Stimulated activated naive B cell treated with anti-CD40 and anti-IgM and Interleukin-4, amounts not matched to agents 10 μg/mL and 1 μg/mL and 100 μg/mL, for 72 hours (primary cell): ENCODE measurements at regions not wholly inside any gene's neighbourhood (a gene's known extent, or its start where the extent isn't known, plus 50 kb on each side); places are given as distances from the start of the nearest gene placed in this dataset.
A peak's percentile ranks its signal among the peaks of the same experiment; 100 is the strongest.

ENCODE experiments used
- ATAC-seq, 2 donors: fragments of 150-1000 bp; cut with Tn5 transposase; replicated peaks; 2 replicates each; pipeline ENCODE4 v1.10.0; 2021; ENCODE audit warnings: moderate library complexity in 1 of 2
- DNase-seq: peaks from one replicate; pipeline ENCODE4 v3.0.0; 2021
- H3K27ac Mint-ChIP-seq: one replicate; pipeline ENCODE4 v1.8.0; 2022; ENCODE audit warnings: mild to moderate bottlenecking, mixed read lengths
- H3K27me3 Mint-ChIP-seq, 2 donors: one replicate each; pipeline ENCODE4 v1.8.0; 2022; ENCODE audit warnings: mixed read lengths in 2 of 2
- H3K36me3 Mint-ChIP-seq, 2 donors: one replicate each; pipeline ENCODE4 v1.8.0; 2022; ENCODE audit warnings: mixed read lengths in 2 of 2, mild to moderate bottlenecking in 1 of 2
- H3K4me1 Mint-ChIP-seq, 2 donors: one replicate each; pipeline ENCODE4 v1.8.0; 2022; ENCODE audit warnings: mixed read lengths in 2 of 2, mild to moderate bottlenecking in 1 of 2
- H3K4me3 Mint-ChIP-seq, 2 donors: one replicate each; pipeline ENCODE4 v1.8.0; 2022; ENCODE audit warnings: mild to moderate bottlenecking in 2 of 2, mixed read lengths in 2 of 2, moderate library complexity in 1 of 2
- H3K9me3 Mint-ChIP-seq, 2 donors: one replicate each; pipeline ENCODE4 v1.8.0; 2022; ENCODE audit warnings: mixed read lengths in 2 of 2, mild to moderate bottlenecking in 1 of 2

- Mint-ChIP-seq H3K9me3 (peaks cover 4 to 12% of the 10 kb centered on the region in 2 donors), H3K4me1 (peaks cover 10 to 27% of the 10 kb centered on the region in 2 donors), H3K36me3 (no peaks in the 10 kb centered on the region), H3K4me3 (peak overlapping the region; percentile 79 to 92), H3K27me3 (peaks cover 6 to 7% of the 10 kb centered on the region in 2 donors), H3K27ac (peak overlapping the region; percentile 89)
- DNase-seq: peak; percentile 84
- ATAC-seq: peak; percentile 88 to 89
These were observed 160.3 kb downstream of the C9orf50 start for GRCh38 chr9:129460323-129461261.

GRCh38 chr9:129459547-129460322 lies 161.2 kb downstream of the C9orf50 start:
- DNase-seq (no peak), ATAC-seq (peak; percentile 22 to 33)
- peaks cover 10 to 27% of the 10 kb centered on the region in 2 donors for H3K4me1 Mint-ChIP-seq
- peak overlapping the region in 1 of 2 donors; percentile 92 for H3K4me3 Mint-ChIP-seq
- peaks cover 0 to 7% of the 10 kb centered on the region in 2 donors for H3K27me3 Mint-ChIP-seq
- peak overlapping the region; percentile 59 for H3K27ac Mint-ChIP-seq
- peaks cover 4 to 12% of the 10 kb centered on the region in 2 donors for H3K9me3 Mint-ChIP-seq
- no peaks in the 10 kb centered on the region for H3K36me3 Mint-ChIP-seq

- peak overlapping the region; percentile 59 for H3K27ac Mint-ChIP-seq
- H3K4me1 Mint-ChIP-seq: peaks cover 10 to 27% of the 10 kb centered on the region in 2 donors
- H3K27me3 Mint-ChIP-seq: peaks cover 0 to 7% of the 10 kb centered on the region in 2 donors
- H3K9me3 Mint-ChIP-seq: peaks cover 4 to 12% of the 10 kb centered on the region in 2 donors
- H3K36me3 Mint-ChIP-seq: no peaks in the 10 kb centered on the region
- ATAC-seq (peak; percentile 41 to 51), DNase-seq (peak; percentile 31)
- H3K4me3 Mint-ChIP-seq: peak overlapping the region; percentile 25 to 92
These were observed 162.0 kb downstream of the C9orf50 start for GRCh38 chr9:129458663-129459546.

- no peaks in the 10 kb centered on the region for H3K36me3 Mint-ChIP-seq
These were observed 162.7 kb downstream of the C9orf50 start for GRCh38 chr9:129458155-129458661.

GRCh38 chr9:129457325-129457779 lies 163.5 kb downstream of the C9orf50 start:
- no peak overlapping the region for H3K27ac Mint-ChIP-seq
- ATAC-seq (no peak), DNase-seq (no peak)
- peaks cover 4 to 12% of the 10 kb centered on the region in 2 donors for H3K9me3 Mint-ChIP-seq
- H3K4me3 Mint-ChIP-seq: no peak overlapping the region
- H3K4me1 Mint-ChIP-seq: peaks cover 10 to 27% of the 10 kb centered on the region in 2 donors
- peaks cover 0 to 9% of the 10 kb centered on the region in 2 donors for H3K27me3 Mint-ChIP-seq
- H3K36me3 Mint-ChIP-seq: no peaks in the 10 kb centered on the region

More at GRCh38 chr9:129458155-129458661, 162.7 kb downstream of the C9orf50 start:
- H3K4me1 Mint-ChIP-seq: peaks cover 10 to 27% of the 10 kb centered on the region in 2 donors
- H3K4me3 Mint-ChIP-seq: no peak overlapping the region
- peaks cover 0 to 7% of the 10 kb centered on the region in 2 donors for H3K27me3 Mint-ChIP-seq
- peaks cover 4 to 12% of the 10 kb centered on the region in 2 donors for H3K9me3 Mint-ChIP-seq
- DNase-seq (peak; percentile 9), ATAC-seq (peak; percentile 26 to 27)
- H3K27ac Mint-ChIP-seq: no peak overlapping the region

- ATAC-seq (no peak), DNase-seq (no peak)
- Mint-ChIP-seq H3K4me1 (peaks cover 10 to 27% of the 10 kb centered on the region in 2 donors), H3K4me3 (no peak overlapping the region), H3K9me3 (peaks cover 4 to 12% of the 10 kb centered on the region in 2 donors), H3K27ac (no peak overlapping the region), H3K36me3 (no peaks in the 10 kb centered on the region), H3K27me3 (peaks cover 0 to 15% of the 10 kb centered on the region in 2 donors)
These were observed 164.2 kb downstream of the C9orf50 start for GRCh38 chr9:129456549-129457324.

GRCh38 chr9:129455151-129455995 lies 165.5 kb downstream of the C9orf50 start:
- H3K4me3 Mint-ChIP-seq: no peak overlapping the region
- ATAC-seq (no peak), DNase-seq (no peak)
- peaks cover 0 to 16% of the 10 kb centered on the region in 2 donors for H3K27me3 Mint-ChIP-seq
- H3K27ac Mint-ChIP-seq: no peak overlapping the region
- H3K4me1 Mint-ChIP-seq: peaks cover 8 to 21% of the 10 kb centered on the region in 2 donors
- peaks cover 4 to 12% of the 10 kb centered on the region in 2 donors for H3K9me3 Mint-ChIP-seq
- H3K36me3 Mint-ChIP-seq: no peaks in the 10 kb centered on the region

GRCh38 chr9:129454467-129455067 lies 166.3 kb downstream of the C9orf50 start:
- no peaks in the 10 kb centered on the region for H3K36me3 Mint-ChIP-seq
- no peak for ATAC-seq
- no peak overlapping the region for H3K27ac Mint-ChIP-seq
- H3K4me3 Mint-ChIP-seq: no peak overlapping the region
- no peak for DNase-seq
- H3K4me1 Mint-ChIP-seq: peaks cover 8 to 16% of the 10 kb centered on the region in 2 donors
- peaks cover 4 to 12% of the 10 kb centered on the region in 2 donors for H3K9me3 Mint-ChIP-seq
- peaks cover 0 to 16% of the 10 kb centered on the region in 2 donors for H3K27me3 Mint-ChIP-seq

- Mint-ChIP-seq H3K4me3 (no peak overlapping the region), H3K36me3 (no peaks in the 10 kb centered on the region), H3K27me3 (peaks cover 0 to 21% of the 10 kb centered on the region in 2 donors), H3K27ac (no peak overlapping the region), H3K9me3 (peaks cover 4 to 12% of the 10 kb centered on the region in 2 donors), H3K4me1 (peaks cover 8% of the 10 kb centered on the region in 2 donors)
- no peak for DNase-seq
- ATAC-seq: no peak
These were observed 167.2 kb downstream of the C9orf50 start for GRCh38 chr9:129453734-129454133.

- Mint-ChIP-seq H3K9me3 (peaks cover 4 to 7% of the 10 kb centered on the region in 2 donors), H3K27ac (no peak overlapping the region), H3K4me3 (no peak overlapping the region), H3K27me3 (peaks cover 0 to 19% of the 10 kb centered on the region in 2 donors), H3K36me3 (no peaks in the 10 kb centered on the region), H3K4me1 (peaks cover 0 to 6% of the 10 kb centered on the region in 2 donors)
- DNase-seq: no peak
- no peak for ATAC-seq
These were observed 169.2 kb downstream of the C9orf50 start for GRCh38 chr9:129451669-129452068.

- Mint-ChIP-seq H3K36me3 (no peaks in the 10 kb centered on the region), H3K27ac (no peak overlapping the region), H3K27me3 (peaks cover 0 to 15% of the 10 kb centered on the region in 2 donors), H3K4me3 (no peak overlapping the region), H3K9me3 (peaks cover 3 to 4% of the 10 kb centered on the region in 2 donors), H3K4me1 (peaks cover 0 to 6% of the 10 kb centered on the region in 2 donors)
- no peak for ATAC-seq
- no peak for DNase-seq
These were observed 169.7 kb downstream of the C9orf50 start for GRCh38 chr9:129451089-129451656.
